ENCODE measurements at regions not wholly inside any gene's neighbourhood (a gene's known extent, or its start where the extent isn't known, plus 50 kb on each side); places are given as distances from the start of the nearest gene placed in this dataset.

- no peak for TF ChIP-seq EZH2phosphoT487 (IDR thresholded peaks at IDR 0.05; ENCODE audit: borderline replicate concordance, low read length)
- TF ChIP-seq CTCF (conservative IDR thresholded peaks at IDR 0.05; ENCODE audit: low read depth, low read length), result no peak
- no peak for TF ChIP-seq EZH2 (IDR thresholded peaks at IDR 0.05; ENCODE audit: low read length, unreplicated experiment)
Observed at GRCh38 chr20:39691151-39691862, 729.2 kb downstream of the DHX35 start.
